ENCODE measurements at regions not wholly inside any gene's neighbourhood (a gene's known extent, or its start where the extent isn't known, plus 50 kb on each side); places are given as distances from the start of the nearest gene placed in this dataset.

GRCh38 chr13:105353654-105354053, 1181.8 kb downstream of the EFNB2 start:
- TF ChIP-seq NFE2L2 (IDR thresholded peaks at IDR 0.05; ENCODE audit: low read depth, low read length) (no peak), CHD1 (IDR thresholded peaks at IDR 0.05; ENCODE audit: low read depth, low read length) (no peak), CEBPB (IDR thresholded peaks at IDR 0.05; ENCODE audit: low read depth, low read length) (no peak)
- no peak overlapping the region for H3K4me3 ChIP-seq (ENCODE audit: insufficient read depth, low read depth, low read length)
- H3K56ac ChIP-seq (ENCODE audit: extremely low read depth, insufficient read depth, low read length): no peak overlapping the region
- no peak overlapping the region for H3K4me2 ChIP-seq (ENCODE audit: low read depth, low read length)
- intact Hi-C loops (cut with micrococcal nuclease): no loop called here
- peak overlapping the region; percentile 78; the same call in 1 of the 3 replicates for H2BK15ac ChIP-seq (ENCODE audit: low read depth, low read length)
- BruUV-seq (replicated peaks): no TSS peak
- H4K5ac ChIP-seq (ENCODE audit: low read depth, low read length): no peak overlapping the region
- H3K9ac ChIP-seq (ENCODE audit: low read depth, low read length): no peak overlapping the region
- H4K20me1 ChIP-seq (ENCODE audit: insufficient read depth, low read length): no peaks in the 10 kb centered on the region
- dilution Hi-C loops (cut with HindIII; ENCODE audit: low sequenced_read_pairs, unreplicated experiment): no loop called here
- WGBS, 2 experiments (ENCODE audit: extremely low coverage in 2 of 2, insufficient read length in 1 of 2): no CpG with 5 or more reads among the region's 4 CpGs
- H2AK9ac ChIP-seq (replicated peaks; ENCODE audit: low read depth, low read length, poor library complexity): no peak overlapping the region
- no peaks in the 10 kb centered on the region for H3K27me3 ChIP-seq (ENCODE audit: control insufficient read depth, insufficient read depth, low read length)
- no peaks in the 10 kb centered on the region for H3K36me3 ChIP-seq (ENCODE audit: control insufficient read depth, insufficient read depth, low read length)
- ChIA-PET CTCF (no interaction called here), POLR2A (ENCODE audit: unreplicated experiment) (no interaction called here)
- H3K14ac ChIP-seq (replicated peaks; ENCODE audit: low read depth, low read length): no peak overlapping the region
- H2AK5ac ChIP-seq (ENCODE audit: low read depth, low read length): no peak overlapping the region
- no peak overlapping the region for H3K4ac ChIP-seq (ENCODE audit: low read depth, low read length)
- no peak overlapping the region for H2BK120ac ChIP-seq (ENCODE audit: low read depth, low read length)
- H3K9me3 ChIP-seq (ENCODE audit: control insufficient read depth, insufficient read depth, low read length): no peaks in the 10 kb centered on the region
- ATAC-seq (ENCODE audit: low read depth): no peak
- no peak overlapping the region for H2BK20ac ChIP-seq (ENCODE audit: low read depth, low read length)
- H3K18ac ChIP-seq (ENCODE audit: low read depth, low read length): no peak overlapping the region
- H3K79me1 ChIP-seq (ENCODE audit: low read depth in 1 of 2, low read length in 2 of 2): no peaks in the 10 kb centered on the region
- no peaks in the 10 kb centered on the region for H3K9me1 ChIP-seq (ENCODE audit: insufficient read depth, low read length)
- no peaks in the 10 kb centered on the region; the same call in 1 of the 2 replicates for H3K4me1 ChIP-seq (ENCODE audit: control insufficient read depth, insufficient read depth, low read length)
- in situ Hi-C loops (cut with MboI; ENCODE audit: low sequenced_read_pairs): no loop called here
- H2BK5ac ChIP-seq (ENCODE audit: low read depth, low read length, poor library complexity, severe bottlenecking): no peak overlapping the region
- DNase-seq: no peak
- H4K91ac ChIP-seq (ENCODE audit: insufficient read depth, low read depth, low read length): no peak overlapping the region
- no peak overlapping the region for H4K8ac ChIP-seq (ENCODE audit: low read depth in 2 of 2, low read length in 2 of 2)
- no peak overlapping the region for H2AFZ ChIP-seq (replicated peaks; ENCODE audit: low read length, poor library complexity)
- no peak overlapping the region for H3K23ac ChIP-seq (ENCODE audit: low read depth, low read length)
- no peak overlapping the region for H3K27ac ChIP-seq (ENCODE audit: insufficient read depth, low read length)

Data from IMR-90 (cell line).